Activated T-helper 2 cell treated with anti-CD3 and anti-CD28 coated beads, Interferon-gamma antibody, Interleukin-2, Interleukin-4, amounts not matched to agents 10 μg/mL and 5 μg/mL and 100 μg/mL, durations not matched to agents 14 hours and 24 hours and 36 hours (primary cell): ENCODE measurements at regions not wholly inside any gene's neighbourhood (a gene's known extent, or its start where the extent isn't known, plus 50 kb on each side); places are given as distances from the start of the nearest gene placed in this dataset.

Experiments used
- DNase-seq: peaks from one replicate; pipeline ENCODE4 v3.0.0; 2021; ENCODE audit warnings: low spot score
- H3K27ac Mint-ChIP-seq: one replicate; pipeline ENCODE4 v1.8.0; 2021; ENCODE audit warnings: mixed read lengths
- H3K27me3 Mint-ChIP-seq: one replicate; pipeline ENCODE4 v1.8.0; 2021; ENCODE audit warnings: low read depth, mixed read lengths
- H3K36me3 Mint-ChIP-seq: one replicate; pipeline ENCODE4 v1.8.0; 2021; ENCODE audit warnings: low read depth, mixed read lengths
- H3K4me1 Mint-ChIP-seq: one replicate; pipeline ENCODE4 v1.8.0; 2021; ENCODE audit warnings: low read depth, mixed read lengths
- H3K4me3 Mint-ChIP-seq: one replicate; pipeline ENCODE4 v1.8.0; 2021; ENCODE audit warnings: low read depth, mild to moderate bottlenecking, moderate library complexity, mixed read lengths
- H3K9me3 Mint-ChIP-seq: one replicate; pipeline ENCODE4 v1.8.0; 2021; ENCODE audit warnings: mixed read lengths
- intact Hi-C: fragments of 100-400 bp; cut with micrococcal nuclease; formaldehyde crosslinking; loops from one replicate; pipeline ENCODE4 v1.15.1; 2023

DNA sequence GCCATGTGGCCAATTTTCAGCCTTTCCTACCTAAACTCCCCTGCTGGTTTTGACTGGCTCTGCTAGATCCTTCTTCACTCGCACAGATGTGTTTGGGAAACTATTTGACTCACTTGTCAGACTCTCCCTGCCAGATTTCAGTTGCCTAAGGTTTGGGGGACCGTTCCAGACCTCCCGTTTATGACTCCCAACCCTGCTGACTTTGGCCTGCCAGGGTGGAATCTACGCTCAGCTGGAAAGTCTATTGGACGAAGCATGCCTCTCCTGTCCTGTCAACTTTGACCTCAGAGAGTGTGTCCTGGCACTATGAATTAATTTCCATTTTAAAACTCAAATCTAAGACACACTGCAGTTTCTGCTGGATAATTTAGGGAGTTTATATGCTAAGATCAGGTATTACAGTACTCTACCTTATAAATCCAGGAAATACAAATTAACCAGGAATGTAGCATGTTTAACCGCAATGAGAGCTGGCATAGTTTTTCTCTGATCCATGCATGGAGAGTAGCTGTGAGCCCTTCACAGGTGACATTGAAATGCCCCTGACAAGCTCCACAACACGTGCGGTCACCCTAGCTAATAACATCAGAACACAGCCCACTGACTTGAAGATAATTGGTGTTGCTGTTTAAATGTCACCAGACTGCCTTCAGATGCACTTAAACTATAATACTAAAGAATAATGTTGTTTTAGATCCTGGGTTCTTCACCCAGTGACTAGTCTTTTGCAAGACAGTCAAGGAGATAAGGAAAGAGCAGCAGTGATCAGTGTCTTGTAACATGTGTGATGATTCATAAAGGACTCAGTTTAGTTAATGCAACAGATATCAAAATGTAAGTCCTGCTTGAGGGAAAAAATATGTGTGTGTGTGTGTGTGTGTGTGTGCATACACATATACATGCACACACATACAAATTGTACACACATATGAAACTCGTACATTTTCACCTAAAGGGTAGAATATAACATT is 223.0 kb upstream of the MCTP2 start:
- Mint-ChIP-seq H3K9me3 (no peaks in the 10 kb centered on the region), H3K4me1 (peaks cover 6% of the 10 kb centered on the region), H3K27ac (no peak overlapping the region), H3K4me3 (no peak overlapping the region), H3K27me3 (peaks cover 3% of the 10 kb centered on the region), H3K36me3 (no peaks in the 10 kb centered on the region)
- DNase-seq: no peak
- intact Hi-C loops: no loop called here

DNA sequence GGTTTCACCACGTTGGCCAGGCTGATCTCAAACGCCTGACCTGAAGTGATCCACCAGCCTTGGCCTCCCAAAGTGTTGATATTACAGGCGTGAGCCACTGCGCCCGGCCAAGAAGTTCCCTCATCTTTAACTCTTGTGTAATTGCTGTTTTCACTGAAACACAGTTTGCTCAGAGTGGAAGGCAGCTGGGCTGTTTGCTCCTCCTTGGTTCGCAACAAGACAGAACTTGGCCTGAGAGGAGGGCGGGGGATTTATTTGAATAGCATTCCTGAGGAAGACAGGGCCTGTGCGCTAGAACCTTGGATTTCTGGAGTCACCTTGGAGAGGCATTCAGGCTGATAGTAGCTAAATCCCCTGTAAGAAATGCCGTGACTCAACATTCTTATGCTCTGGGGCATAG is 226.7 kb upstream of the MCTP2 start:
- Mint-ChIP-seq H3K27ac (no peak overlapping the region), H3K36me3 (no peaks in the 10 kb centered on the region)
- no peak for DNase-seq

DNA sequence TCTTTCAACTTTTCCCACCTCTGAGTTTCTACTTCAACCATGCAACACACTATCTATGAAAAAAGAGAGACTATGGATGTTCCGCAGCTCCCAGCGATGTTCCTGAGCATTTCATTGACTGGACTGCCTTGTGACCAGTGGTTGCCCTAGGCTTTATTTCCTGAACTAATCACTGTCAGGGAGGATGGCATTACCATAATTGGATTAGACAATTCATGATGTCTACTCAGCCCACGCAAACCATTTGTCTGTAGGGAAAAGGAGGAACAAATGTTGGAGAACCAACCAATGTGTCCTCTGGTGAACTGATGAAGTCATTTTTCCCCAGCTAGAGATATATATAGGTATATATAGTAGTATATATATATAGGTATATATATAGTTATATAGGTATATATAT is 229.3 kb upstream of the MCTP2 start:
- DNase-seq: no peak
- H3K4me3 Mint-ChIP-seq: no peak overlapping the region

More for the DNA sequence above, 226.7 kb upstream of the MCTP2 start:
- Mint-ChIP-seq H3K4me1 (no peaks in the 10 kb centered on the region), H3K9me3 (no peaks in the 10 kb centered on the region), H3K4me3 (no peak overlapping the region), H3K27me3 (no peaks in the 10 kb centered on the region)
- intact Hi-C loops: no loop called here

DNA sequence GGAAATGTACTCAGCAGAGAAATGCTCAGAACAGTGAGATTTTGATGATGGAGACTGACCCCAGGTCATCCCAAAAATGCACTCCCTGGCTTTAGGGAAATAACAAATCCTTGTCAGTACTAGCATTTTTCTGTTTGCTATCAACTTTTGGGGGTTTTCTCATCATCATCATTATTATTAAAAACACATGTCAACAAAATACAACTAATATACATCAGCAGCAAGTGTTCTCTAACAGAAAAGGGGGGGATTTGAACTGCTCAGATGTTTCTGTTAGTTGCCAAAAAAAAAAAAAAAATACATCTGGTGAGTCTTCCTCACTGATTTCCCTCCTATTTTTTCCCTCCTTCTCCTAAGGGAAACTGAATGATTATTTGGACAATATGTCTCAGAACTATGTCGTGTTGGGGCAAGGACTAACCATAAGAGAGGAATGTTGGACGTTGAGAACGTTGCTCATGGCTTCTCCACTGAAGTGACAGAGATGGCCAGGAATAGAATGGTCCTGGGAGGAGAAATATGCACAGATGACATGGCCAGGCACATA is 230.0 kb upstream of the MCTP2 start:
- H3K27me3 Mint-ChIP-seq: no peaks in the 10 kb centered on the region
- no peak overlapping the region for H3K4me3 Mint-ChIP-seq
- intact Hi-C loops: no loop called here
- H3K4me1 Mint-ChIP-seq: no peaks in the 10 kb centered on the region
- DNase-seq: no peak
- no peaks in the 10 kb centered on the region for H3K9me3 Mint-ChIP-seq
- H3K36me3 Mint-ChIP-seq: no peaks in the 10 kb centered on the region
- H3K27ac Mint-ChIP-seq: no peak overlapping the region

More for the DNA sequence above, 229.3 kb upstream of the MCTP2 start:
- Mint-ChIP-seq H3K27me3 (no peaks in the 10 kb centered on the region), H3K4me1 (no peaks in the 10 kb centered on the region), H3K36me3 (no peaks in the 10 kb centered on the region), H3K9me3 (no peaks in the 10 kb centered on the region), H3K27ac (no peak overlapping the region)
- intact Hi-C loops: no loop called here

DNA sequence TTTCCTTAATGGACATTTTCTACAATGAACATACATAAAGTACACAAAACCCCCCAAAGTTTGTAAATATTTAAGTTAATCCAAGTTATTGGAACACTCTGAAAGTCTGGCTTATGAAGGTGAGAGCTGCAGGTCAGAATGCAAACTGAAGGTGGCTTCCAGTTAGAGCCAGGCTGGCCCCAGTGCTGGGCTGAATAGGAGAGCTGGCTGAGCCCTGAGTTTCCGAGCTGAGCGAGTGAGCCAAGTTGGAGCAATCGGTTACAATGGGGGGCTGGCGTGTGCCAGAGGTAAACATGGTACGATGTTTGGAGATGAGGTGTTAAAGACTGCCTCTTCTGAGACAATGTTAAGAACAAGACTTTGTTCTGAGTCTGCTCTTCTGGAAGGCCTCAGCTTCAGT is 230.8 kb upstream of the MCTP2 start:
- Mint-ChIP-seq H3K27me3 (no peaks in the 10 kb centered on the region), H3K27ac (no peak overlapping the region), H3K36me3 (no peaks in the 10 kb centered on the region), H3K4me1 (no peaks in the 10 kb centered on the region), H3K9me3 (no peaks in the 10 kb centered on the region), H3K4me3 (no peak overlapping the region)
- DNase-seq: no peak
- intact Hi-C loops: no loop called here

DNA sequence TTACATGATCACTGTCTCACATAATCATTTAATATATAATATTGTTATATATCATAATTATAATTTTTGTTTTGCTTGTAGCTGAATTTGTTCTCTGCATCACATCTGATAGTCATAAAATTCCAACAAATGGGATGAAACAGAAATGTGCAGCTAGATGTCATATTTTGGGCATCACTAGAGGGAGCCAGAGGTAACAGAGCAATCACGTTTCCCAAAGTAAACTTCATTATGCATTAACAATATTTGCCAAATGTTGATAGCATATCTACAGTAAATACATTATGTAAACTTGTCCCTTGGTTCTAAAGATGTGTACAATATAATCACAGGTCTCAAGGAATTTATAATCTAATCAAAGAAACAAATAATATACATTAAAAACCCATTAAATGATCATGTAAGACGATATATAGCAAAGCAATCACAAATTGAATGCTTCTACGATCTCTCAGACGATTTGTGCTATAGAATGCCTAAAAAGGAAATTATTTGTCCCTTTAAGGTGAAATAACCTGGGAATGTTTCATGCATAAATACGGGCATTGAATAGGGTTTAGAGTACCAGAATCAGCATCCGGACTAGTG is 234.2 kb upstream of the MCTP2 start:
- Mint-ChIP-seq H3K4me1 (no peaks in the 10 kb centered on the region), H3K4me3 (no peak overlapping the region), H3K36me3 (no peaks in the 10 kb centered on the region), H3K27ac (no peak overlapping the region), H3K27me3 (no peaks in the 10 kb centered on the region), H3K9me3 (no peaks in the 10 kb centered on the region)
- intact Hi-C loops: loop anchor here (1.0 kb wide), 1 partner anchor 123 kb away; no protein-coding TSS in a partner anchor
- no peak for DNase-seq

DNA sequence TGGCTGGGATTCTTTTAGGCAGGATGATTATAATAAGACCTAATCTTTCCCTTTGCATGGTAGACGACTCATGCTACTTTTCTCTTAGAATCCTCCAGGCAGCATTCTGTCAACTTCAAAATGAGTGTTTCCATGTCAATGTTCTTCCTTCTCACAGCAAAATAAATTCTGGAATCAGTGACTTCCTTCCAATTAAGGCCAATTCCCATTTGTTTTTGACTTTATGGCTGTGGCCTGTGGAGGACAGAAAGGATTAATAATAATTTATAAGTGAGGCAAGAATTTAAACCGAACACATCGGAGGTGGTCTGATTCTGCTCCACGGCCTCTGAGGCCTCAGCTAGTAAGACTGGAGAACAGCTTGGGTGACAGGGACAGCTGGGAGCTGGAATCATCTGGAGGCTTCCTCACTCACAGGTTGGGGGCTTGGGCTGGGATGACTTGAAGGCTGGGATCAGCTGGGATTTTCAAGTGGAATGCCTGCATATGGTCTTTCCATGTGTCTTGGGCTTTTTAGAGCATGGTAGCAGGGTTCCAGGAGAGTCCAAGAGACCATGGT is 241.8 kb upstream of the MCTP2 start:
- intact Hi-C loops: no loop called here
- no peak for DNase-seq
- no peaks in the 10 kb centered on the region for H3K36me3 Mint-ChIP-seq
- no peaks in the 10 kb centered on the region for H3K9me3 Mint-ChIP-seq
- peaks cover 2% of the 10 kb centered on the region for H3K27me3 Mint-ChIP-seq
- H3K4me1 Mint-ChIP-seq: peaks cover 8% of the 10 kb centered on the region
- H3K27ac Mint-ChIP-seq: no peak overlapping the region
- no peak overlapping the region for H3K4me3 Mint-ChIP-seq

DNA sequence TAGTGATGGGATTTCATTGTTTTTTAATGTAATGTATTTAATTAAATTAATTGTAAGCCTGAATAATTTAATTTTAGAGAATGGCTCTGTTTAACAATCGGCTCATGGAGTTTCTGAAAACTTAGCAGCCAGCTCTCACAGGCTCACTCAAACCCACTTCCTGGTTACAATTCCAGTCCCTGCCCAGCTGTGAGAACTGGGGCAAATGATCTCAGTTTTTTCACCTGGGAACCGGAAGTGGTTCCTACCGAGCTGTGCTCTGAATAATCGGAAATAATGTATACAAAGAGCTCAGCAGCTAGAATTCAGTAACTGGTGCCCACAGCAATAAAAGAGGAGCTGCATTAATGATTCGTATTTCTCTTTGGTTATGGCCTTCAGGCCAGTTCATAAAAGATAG is 244.3 kb upstream of the MCTP2 start:
- peak; percentile 27 for DNase-seq
- Mint-ChIP-seq H3K4me1 (peaks cover 8% of the 10 kb centered on the region), H3K9me3 (no peaks in the 10 kb centered on the region), H3K4me3 (no peak overlapping the region), H3K27me3 (peaks cover 3% of the 10 kb centered on the region), H3K27ac (no peak overlapping the region), H3K36me3 (no peaks in the 10 kb centered on the region)
- intact Hi-C loops: no loop called here

DNA sequence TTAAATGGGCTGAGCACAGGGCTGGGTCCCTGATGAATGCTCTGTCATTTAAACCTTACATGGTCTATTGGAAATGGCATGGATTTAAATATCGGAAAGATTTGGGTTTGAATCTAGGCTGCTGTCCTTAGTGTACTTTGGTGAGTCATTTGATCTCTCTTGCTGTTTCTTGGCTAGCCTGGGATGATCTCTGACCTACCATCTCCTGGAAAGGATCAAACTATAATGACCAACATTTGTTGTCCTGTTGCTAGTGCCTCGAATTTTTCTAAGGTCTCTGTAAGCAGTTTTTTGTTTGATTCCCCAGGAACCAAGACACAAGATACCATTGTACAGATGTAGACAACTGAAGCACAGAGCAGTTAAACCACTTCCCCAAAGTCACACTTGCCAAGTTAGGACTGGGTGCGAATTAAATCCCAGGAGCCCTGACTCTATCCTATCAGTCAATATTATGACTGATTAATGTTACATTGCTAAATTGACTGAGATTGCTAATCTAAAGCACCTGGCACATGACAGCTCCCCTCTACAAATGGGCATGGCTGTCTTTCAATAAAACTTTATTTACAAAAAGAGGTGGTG is 244.9 kb upstream of the MCTP2 start:
- intact Hi-C loops: no loop called here
- Mint-ChIP-seq H3K9me3 (no peaks in the 10 kb centered on the region), H3K36me3 (no peaks in the 10 kb centered on the region), H3K4me3 (no peak overlapping the region), H3K27me3 (peaks cover 3% of the 10 kb centered on the region), H3K4me1 (peaks cover 8% of the 10 kb centered on the region), H3K27ac (no peak overlapping the region)
- no peak for DNase-seq

DNA sequence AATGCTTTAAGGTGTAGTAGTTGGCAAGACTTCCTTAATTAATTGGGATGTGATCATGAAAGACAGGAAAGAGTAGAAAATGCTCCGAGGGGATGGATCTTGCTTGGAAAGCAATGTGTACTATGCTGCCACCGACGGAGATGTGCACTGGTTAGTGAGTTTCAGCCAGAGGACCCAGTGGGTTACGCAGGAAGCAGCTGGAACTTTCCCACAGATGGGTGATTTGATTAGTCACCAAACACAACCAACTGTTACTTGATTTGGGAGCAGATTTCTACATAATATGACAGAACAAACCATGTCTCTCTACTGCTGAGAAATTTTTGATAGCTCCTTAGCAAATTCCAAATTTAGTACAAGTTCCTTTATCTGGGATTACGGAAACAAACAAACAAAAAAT is 245.4 kb upstream of the MCTP2 start:
- Mint-ChIP-seq H3K27ac (no peak overlapping the region), H3K36me3 (no peaks in the 10 kb centered on the region), H3K27me3 (peaks cover 4% of the 10 kb centered on the region), H3K4me3 (no peak overlapping the region), H3K4me1 (peaks cover 8% of the 10 kb centered on the region), H3K9me3 (no peaks in the 10 kb centered on the region)
- DNase-seq: no peak
- intact Hi-C loops: no loop called here

DNA sequence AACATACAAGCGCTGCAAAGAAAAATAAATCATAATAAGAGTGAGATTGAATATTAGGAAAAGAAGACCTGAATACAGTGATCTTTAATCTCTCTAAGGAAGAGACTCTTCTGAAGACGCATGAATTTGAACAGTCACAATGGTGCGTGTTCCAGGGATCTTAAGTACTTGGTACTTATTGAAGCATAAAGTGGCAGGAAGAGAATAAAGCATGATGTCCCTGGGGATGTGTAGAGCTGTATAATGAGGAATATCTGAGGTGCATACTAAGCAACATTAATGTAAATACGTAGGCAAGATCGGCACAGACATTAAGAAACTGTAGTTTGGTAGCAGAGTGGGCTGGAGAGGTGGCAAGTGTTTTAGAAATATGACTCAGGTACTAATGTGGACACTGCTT is 246.2 kb upstream of the MCTP2 start:
- intact Hi-C loops: no loop called here
- Mint-ChIP-seq H3K4me3 (no peak overlapping the region), H3K9me3 (no peaks in the 10 kb centered on the region), H3K4me1 (peaks cover 8% of the 10 kb centered on the region), H3K27ac (no peak overlapping the region), H3K27me3 (peaks cover 4% of the 10 kb centered on the region), H3K36me3 (no peaks in the 10 kb centered on the region)
- DNase-seq: no peak

DNA sequence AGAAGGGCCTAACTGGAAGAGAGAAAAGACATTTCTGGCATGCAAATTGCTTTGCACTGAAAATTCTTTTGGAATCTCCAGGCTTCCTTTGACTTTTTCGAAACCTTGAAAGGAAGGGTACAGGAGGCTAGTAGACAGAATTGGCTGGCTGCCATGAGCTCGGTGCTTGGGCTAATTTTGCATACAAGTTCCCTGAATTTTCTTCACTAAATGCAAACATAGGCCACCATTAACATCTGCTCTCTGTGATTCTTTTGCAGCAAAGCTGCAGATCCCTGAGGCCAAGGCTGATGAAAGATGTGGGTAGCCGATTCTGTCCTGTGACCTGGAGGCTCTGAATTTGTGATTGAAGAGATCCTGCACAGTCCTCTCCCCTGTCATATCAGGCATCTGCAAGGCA is 247.8 kb upstream of the MCTP2 start:
- Mint-ChIP-seq H3K4me3 (no peak overlapping the region), H3K9me3 (no peaks in the 10 kb centered on the region), H3K4me1 (peaks cover 8% of the 10 kb centered on the region), H3K27me3 (peaks cover 4% of the 10 kb centered on the region), H3K36me3 (no peaks in the 10 kb centered on the region), H3K27ac (no peak overlapping the region)
- DNase-seq: no peak
- intact Hi-C loops: no loop called here
